ENCODE measurements at regions not wholly inside any gene's neighbourhood (a gene's known extent, or its start where the extent isn't known, plus 50 kb on each side); places are given as distances from the start of the nearest gene placed in this dataset.

DNA sequence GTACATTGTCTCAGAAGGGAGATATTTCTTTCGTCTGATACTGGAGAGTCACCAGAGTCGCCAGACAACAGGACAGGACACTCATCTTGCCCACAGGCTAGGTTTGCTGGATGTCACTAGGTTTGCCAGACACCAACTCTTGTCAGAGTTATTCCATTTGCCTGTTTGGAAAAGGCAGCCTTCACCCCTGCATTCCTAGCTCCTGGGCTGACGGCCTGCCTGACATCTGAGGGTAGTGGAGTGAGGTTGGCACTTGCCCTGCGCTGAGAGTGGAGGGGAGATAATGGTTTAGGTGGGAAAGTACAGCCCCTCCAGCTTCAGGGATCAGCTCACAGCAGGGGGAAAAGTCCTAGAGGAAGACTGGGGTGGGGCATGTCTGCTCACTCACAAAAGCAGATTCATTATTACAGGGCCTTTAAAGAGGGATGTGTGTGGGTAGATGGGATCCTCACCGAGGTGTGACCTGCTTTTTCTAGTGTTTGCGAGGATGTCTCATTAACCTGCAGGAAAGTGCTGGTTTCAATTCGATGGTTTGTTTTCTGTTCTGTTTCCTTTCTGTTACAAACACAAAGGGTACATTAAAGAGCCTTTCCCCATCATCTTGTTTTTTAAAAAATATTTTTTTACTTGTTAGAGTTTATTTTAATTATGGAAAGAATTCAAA is 79.3 kb upstream of the TNS3 start:
- TF ChIP-seq ZNF274 (IDR thresholded peaks at IDR 0.05; ENCODE audit: low read depth, low read length) (no peak), SUZ12 (IDR thresholded peaks at IDR 0.05; ENCODE audit: extremely low read depth, insufficient read depth, insufficient read length) (no peak)
